Hypothalamus (tissue), 51 donors: ENCODE measurements at regions not wholly inside any gene's neighbourhood (a gene's known extent, or its start where the extent isn't known, plus 50 kb on each side); places are given as distances from the start of the nearest gene placed in this dataset.

Experiments
- DNase-seq, 51 donors: peaks; one replicate each; lab custom pipeline; 2025; lab: John Stamatoyannopoulos, UW

DNA sequence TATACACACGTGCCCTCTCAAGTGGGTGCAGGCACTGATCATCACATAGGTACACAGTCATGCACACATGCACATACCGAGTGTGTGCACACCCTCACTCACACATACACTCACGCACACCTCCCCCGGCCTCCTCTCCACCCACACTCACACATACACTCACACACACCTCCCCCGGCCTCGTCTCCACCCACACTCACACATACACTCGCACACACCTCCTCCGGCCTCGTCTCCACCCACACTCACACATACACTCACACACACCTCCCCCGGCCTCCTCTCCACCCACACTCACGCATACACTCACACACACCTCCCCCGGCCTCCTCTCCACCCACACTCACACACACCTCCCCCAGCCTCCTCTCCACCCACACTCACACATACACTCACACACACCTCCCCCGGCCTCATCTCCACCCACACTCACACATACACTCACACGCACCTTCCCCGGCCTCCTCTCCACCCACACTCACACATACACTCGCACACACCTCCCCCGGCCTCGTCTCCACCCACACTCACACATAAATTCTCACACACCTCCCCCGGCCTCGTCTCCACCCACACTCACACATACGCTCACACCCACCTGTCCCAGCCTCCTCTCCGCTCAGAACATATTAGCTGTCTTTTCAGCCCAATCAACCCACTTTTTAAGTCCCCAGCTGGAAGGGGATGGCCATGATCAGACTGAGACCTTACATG is 105.2 kb upstream of the VSTM2B start:
- DNase-seq, result no peak

DNA sequence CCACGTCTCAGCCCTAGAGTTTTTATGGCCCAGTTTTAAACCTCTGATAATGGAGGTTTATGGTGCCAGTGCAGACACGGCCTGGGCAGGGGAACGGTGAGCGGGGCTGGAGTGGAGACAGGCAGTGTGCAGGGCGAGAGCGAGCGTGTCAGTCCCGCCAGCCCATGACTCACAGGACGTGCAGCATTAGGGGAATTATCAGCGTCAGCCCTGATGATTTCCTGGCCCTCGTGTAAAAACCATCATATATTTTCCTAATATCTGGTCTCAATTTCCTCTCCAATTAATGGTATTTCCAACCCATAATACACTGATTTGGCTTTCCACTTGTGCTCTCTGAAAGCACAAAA is 104.6 kb upstream of the VSTM2B start:
- DNase-seq, result no peak

- DNase-seq, result no peak
These were observed 103.7 kb upstream of the VSTM2B start for GRCh38 chr19:29422047-29422446.

GRCh38 chr19:29422486-29423085 is 103.2 kb upstream of the VSTM2B start:
- no peak for DNase-seq

- DNase-seq, result no peak
These were observed 97.7 kb upstream of the VSTM2B start for GRCh38 chr19:29428071-29428470.

- no peak for DNase-seq
These were observed 96.8 kb upstream of the VSTM2B start for GRCh38 chr19:29429021-29429420.

DNA sequence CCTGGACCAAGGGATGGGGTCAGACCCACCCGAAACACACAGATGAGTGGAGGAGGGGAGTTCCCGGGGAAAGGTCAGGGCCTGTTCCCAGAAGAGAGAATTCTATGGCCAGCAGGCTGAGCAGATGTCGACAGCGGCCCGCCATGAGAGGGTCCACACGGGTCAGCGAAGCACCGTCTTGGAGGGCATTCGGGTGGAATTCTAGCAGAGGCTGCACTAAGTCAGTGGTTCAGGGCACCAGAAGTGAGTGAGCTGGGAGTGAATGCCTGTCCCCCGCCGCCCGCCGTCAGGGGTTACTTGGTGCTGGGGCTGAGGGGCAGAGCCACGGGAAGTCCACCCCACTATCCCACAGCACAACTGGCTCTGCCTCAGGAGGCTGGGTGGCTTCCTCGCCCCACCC is 96.2 kb upstream of the VSTM2B start:
- no peak for DNase-seq

GRCh38 chr19:29431332-29431731 is 94.5 kb upstream of the VSTM2B start:
- DNase-seq, result no peak

- DNase-seq, result no peak
These were observed 93.1 kb upstream of the VSTM2B start for GRCh38 chr19:29432677-29433076.

GRCh38 chr19:29436591-29437103 is 89.1 kb upstream of the VSTM2B start:
- DNase-seq, result no peak

DNA sequence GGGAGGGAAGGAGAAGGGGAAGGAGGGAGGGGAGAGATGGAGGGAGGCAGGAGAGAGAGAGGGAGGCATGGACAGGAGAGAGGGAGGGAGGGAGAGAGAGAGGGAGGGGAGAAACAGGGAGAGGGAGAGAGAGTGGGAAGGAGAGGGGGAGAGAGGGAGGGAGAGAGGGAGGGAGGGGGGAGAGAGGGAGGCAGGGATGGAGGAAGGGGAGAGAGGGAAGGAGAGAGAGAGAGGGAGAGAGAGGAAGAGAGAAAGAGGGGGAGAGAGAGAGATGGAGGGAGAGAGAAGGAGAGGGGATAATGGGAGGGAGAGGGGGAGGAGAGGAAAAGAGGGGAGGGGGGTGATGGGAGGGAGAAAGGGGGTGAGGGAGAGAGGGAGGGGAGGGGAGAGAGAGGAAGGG is 86.8 kb upstream of the VSTM2B start:
- no peak for DNase-seq

GRCh38 chr19:29439688-29440550 is 85.9 kb upstream of the VSTM2B start:
- no peak for DNase-seq

GRCh38 chr19:29442094-29442493 is 83.7 kb upstream of the VSTM2B start:
- no peak for DNase-seq

GRCh38 chr19:29442910-29443309 is 82.9 kb upstream of the VSTM2B start:
- no peak for DNase-seq

DNA sequence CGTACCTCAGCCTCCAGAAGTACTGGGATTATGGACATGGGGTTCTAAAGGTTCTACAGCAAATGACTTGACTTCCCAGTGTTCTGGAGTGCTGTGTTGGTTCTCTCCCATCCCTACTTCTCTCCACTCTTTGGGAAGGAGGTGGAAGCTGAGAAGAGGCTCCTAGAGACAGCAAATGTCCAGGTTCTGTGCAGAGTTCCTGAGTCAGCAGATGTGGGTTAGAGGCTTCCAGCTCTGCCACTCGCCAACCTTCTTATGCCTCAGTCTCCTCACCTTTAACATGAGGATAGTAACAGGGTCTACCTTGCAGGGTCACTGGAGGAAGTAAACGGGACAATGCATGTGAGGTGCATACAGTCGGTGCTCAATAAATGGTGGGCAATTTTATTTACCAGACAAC is 80.5 kb upstream of the VSTM2B start:
- DNase-seq, result no peak

DNA sequence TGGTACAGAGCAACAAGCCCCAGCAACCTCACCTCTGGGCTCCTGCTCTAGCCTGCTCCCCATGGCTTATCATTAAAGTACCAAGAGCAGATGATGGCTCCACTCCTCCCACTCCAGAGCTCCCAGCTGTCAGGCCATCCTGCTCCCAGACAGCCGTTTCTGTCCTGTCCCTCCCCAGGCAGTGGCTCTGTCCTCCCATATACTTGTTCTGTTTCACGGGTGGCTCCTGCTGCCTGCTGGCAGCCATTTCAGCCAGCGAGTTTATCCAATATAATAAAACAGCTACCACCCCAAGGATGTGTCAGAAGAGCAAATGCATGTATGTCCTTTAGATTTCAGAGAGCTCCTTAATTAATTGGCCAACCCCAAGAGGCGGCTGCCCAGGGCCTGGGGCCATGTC is 79.4 kb upstream of the VSTM2B start:
- DNase-seq, result no peak

DNA sequence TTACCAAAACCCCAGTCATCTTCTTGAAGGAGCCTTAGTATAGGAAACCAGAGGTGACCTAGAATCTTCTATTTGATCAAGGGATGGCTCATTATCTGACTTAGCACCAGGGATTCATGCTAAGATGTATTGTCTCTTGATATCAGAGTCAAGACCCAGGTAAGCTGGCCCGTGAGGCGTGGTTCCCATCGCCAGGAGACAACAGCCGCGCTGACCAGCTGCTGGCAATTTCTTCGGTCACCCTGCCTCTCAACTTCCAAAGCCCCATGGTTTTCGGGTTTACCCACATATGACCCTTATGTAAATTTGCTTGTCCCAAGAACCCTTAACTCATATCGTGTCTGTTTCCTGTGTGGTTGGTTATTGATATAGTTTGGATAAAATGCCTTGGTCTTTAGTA is 77.7 kb upstream of the VSTM2B start:
- no peak for DNase-seq

- DNase-seq, result no peak
These were observed 76.4 kb upstream of the VSTM2B start for GRCh38 chr19:29449371-29449770.

DNA sequence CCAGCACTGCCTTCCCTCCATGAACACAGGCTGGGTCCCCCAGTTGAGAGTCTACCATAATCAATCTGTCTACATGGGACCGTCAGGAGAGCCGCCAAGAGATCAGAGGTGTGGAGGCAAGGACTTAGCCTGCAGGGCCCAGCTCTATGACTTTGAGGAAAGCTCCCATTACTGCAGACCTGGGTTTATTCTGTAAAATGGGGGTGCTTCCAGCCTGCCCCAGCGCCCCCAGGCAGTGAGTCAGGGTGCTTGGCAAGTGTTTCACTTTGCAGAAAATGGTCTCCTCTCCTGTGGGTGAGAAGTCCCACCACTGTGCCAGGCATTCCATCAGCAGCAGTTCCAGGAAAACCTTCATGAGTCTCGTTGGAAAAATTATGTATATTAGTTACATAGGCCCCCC is 75.5 kb upstream of the VSTM2B start:
- DNase-seq, result no peak

- DNase-seq, result no peak
These were observed 75.0 kb upstream of the VSTM2B start for GRCh38 chr19:29450812-29451211.

DNA sequence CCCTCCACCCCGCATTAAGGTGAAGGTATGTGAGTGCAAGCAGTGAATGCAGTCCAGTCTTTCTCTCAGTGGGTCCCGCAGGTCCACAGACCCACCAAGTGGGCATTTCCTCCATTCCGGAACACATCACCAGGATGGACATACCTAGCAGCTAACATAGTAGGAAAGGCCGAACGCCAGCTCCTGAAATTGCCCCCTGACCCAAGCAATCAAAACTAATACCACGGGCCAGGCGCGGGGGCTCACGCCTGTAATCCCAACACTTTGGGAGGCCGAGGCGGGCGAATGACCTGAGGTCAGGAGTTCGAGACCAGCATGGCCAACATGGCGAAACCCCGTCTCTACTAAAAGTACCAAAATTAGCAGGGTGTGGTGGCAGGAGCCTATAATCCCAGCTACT is 71.7 kb upstream of the VSTM2B start:
- DNase-seq, result no peak

DNA sequence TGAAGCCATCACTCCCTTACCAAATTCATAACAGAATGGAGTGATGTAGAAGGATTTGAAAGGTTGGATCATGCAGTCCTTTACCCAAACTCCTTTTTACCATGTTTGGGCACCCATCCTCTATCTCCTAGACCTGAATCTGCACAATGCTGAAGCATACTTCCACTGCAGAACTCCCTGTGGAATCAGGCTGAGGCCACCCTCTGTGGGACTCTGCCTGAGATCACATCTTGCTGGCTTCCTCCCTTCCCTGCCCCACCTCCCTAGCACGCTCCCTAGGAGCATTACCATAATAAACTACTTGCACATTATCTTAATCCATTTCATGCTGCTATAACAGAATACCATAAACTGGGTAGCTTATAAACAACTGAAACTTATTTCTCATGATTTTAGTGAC is 68.4 kb upstream of the VSTM2B start:
- no peak for DNase-seq
